Endothelial cell (in vitro differentiated cells): ENCODE measurements at regions not wholly inside any gene's neighbourhood (a gene's known extent, or its start where the extent isn't known, plus 50 kb on each side); places are given as distances from the start of the nearest gene placed in this dataset.

Experiments
- DNase-seq: peaks from one replicate; pipeline ENCODE4 v3.0.0; 2021; ENCODE audit warnings: low spot score
- H3K27ac Mint-ChIP-seq: one replicate; pipeline ENCODE4 v1.8.0; 2021; ENCODE audit warnings: mixed read lengths, inconsistent platforms; ENCODE audit not compliant: unreplicated experiment
- H3K27me3 Mint-ChIP-seq: one replicate; pipeline ENCODE4 v1.8.0; 2021; ENCODE audit warnings: mild to moderate bottlenecking, moderate library complexity, mixed read lengths, inconsistent platforms; ENCODE audit not compliant: unreplicated experiment
- H3K36me3 Mint-ChIP-seq: one replicate; pipeline ENCODE4 v1.8.0; 2021; ENCODE audit warnings: mild to moderate bottlenecking, low read depth, mixed read lengths, inconsistent platforms; ENCODE audit not compliant: unreplicated experiment
- H3K4me1 Mint-ChIP-seq: one replicate; pipeline ENCODE4 v1.8.0; 2021; ENCODE audit warnings: mild to moderate bottlenecking, mixed read lengths, inconsistent platforms; ENCODE audit not compliant: unreplicated experiment
- H3K4me3 Mint-ChIP-seq: one replicate; pipeline ENCODE4 v1.8.0; 2021; ENCODE audit warnings: mild to moderate bottlenecking, mixed read lengths, inconsistent platforms; ENCODE audit not compliant: unreplicated experiment
- H3K9me3 Mint-ChIP-seq: one replicate; pipeline ENCODE4 v1.8.0; 2021; ENCODE audit warnings: mixed read lengths, inconsistent platforms; ENCODE audit not compliant: unreplicated experiment
- TF ChIP-seq, protein P1 (sequence below): fragments of 200-600 bp; sonication (generic); IDR thresholded peaks from one replicate; pipeline ENCODE4 v1.5.0; 2021; ENCODE audit warnings: antibody characterized with exemption; ENCODE audit not compliant: unreplicated experiment

DNA sequence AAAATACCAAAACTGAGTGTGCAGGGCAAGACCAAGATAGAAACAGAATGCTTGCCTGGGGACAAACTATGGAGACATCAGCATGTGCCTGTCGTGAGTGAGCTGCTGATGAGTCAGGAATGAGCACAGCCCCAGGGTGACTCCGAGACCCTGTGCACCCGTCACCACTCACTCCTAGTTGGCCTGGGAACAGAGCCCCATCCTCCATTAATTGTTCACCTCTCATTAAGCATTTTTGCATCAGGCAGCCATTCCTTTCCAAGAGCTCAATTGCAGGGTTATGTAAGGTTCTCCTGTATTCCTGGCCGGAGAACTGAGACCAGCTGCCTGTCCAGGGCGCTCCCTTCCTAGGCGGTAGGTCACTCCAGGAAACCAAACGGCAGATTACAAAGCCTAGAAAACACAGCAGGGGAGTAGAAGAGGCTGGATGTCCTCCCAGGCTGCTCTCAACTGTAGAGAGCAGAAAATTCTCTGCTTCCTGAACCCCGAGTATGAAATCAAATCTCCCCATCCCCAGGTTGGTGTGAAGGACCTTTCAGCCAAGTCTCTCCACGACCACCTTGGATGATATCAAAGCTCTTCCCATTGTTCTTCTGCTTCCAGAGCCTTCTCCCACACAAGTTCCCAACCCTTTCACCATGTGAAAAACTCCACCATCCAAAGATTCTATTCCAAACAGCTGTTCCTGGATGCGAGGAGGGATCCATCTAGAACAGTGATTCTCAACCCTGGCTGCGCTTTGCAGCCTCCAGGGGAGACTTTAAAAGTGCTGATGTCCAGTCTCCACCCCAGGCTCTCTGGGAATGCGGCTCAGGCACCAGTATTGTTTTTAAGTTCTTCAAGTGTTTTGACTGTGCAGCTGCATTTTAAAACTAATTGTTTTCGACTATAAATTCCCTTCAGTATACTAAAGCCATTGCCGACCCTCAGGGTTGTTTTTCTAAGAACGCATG lies 532.6 kb upstream of the JARID2 start:
- H3K9me3 Mint-ChIP-seq = no peaks in the 10 kb centered on the region
- H3K27me3 Mint-ChIP-seq = no peaks in the 10 kb centered on the region
- no peak for DNase-seq
- TF ChIP-seq, protein P1, sequence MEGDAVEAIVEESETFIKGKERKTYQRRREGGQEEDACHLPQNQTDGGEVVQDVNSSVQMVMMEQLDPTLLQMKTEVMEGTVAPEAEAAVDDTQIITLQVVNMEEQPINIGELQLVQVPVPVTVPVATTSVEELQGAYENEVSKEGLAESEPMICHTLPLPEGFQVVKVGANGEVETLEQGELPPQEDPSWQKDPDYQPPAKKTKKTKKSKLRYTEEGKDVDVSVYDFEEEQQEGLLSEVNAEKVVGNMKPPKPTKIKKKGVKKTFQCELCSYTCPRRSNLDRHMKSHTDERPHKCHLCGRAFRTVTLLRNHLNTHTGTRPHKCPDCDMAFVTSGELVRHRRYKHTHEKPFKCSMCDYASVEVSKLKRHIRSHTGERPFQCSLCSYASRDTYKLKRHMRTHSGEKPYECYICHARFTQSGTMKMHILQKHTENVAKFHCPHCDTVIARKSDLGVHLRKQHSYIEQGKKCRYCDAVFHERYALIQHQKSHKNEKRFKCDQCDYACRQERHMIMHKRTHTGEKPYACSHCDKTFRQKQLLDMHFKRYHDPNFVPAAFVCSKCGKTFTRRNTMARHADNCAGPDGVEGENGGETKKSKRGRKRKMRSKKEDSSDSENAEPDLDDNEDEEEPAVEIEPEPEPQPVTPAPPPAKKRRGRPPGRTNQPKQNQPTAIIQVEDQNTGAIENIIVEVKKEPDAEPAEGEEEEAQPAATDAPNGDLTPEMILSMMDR = no peak
- no peak overlapping the region for H3K27ac Mint-ChIP-seq
- peaks cover 7% of the 10 kb centered on the region for H3K4me1 Mint-ChIP-seq
- peaks cover 4% of the 10 kb centered on the region for H3K36me3 Mint-ChIP-seq
- no peak overlapping the region for H3K4me3 Mint-ChIP-seq

DNA sequence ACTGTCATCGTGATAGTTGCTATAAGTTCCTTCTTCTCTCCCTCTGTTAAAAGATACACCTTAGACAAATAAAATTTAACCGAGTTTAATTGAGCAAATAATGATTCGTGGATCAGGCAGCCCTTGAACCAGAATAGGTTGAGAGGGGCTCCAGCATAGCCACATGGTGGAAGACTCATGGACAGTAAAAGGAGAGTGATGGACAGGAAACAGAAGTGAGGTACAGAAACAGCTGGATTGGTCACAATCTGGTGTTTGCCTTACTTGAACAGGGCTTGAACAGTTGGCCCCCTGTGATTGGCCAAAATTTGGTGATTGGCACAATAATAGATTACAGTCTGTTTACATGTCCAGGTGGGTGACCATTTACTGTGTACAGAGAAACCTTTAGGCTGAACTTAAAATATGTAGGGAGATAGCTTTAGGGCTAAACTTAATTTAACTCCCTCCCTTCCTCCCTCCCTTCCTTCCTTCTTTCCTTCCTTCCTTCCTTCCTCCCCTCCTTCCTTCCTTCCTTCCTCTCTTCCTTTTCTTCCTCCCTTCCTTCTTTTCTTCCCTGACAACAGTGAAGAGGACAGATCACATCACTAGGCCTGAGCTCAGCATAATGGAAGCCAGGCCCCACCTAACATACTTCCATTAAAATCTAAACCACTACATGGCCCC lies 531.8 kb upstream of the JARID2 start:
- no peak for DNase-seq
- peaks cover 7% of the 10 kb centered on the region for H3K4me1 Mint-ChIP-seq

DNA sequence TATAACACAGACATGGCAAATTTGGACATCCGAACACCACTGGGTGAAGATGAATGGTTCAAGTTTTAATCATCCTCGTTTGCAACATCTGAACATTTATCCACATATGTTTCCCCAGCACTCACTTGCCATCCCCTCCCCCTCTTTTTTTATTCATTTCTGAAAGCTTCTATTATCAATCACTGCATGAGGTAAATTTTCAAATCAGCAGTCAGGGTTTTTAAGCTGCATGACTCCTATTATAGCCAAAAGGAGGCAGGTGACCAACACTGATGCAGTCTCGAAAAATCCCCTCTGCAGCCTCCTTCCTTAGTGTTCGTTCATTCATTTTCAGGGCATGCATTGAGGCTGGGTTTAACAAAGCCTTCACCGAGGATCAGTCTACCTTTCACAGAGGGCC lies 530.8 kb upstream of the JARID2 start:
- Mint-ChIP-seq H3K36me3 (peaks cover 4% of the 10 kb centered on the region), H3K27me3 (no peaks in the 10 kb centered on the region), H3K27ac (no peak overlapping the region), H3K4me1 (peaks cover 12% of the 10 kb centered on the region), H3K9me3 (no peaks in the 10 kb centered on the region), H3K4me3 (no peak overlapping the region)
- TF ChIP-seq, protein P1 = no peak
- DNase-seq = no peak

More for the DNA sequence above, 531.8 kb upstream of the JARID2 start:
- Mint-ChIP-seq H3K36me3 (peaks cover 4% of the 10 kb centered on the region), H3K27me3 (no peaks in the 10 kb centered on the region), H3K27ac (no peak overlapping the region), H3K4me3 (no peak overlapping the region), H3K9me3 (no peaks in the 10 kb centered on the region)
- TF ChIP-seq, protein P1 = no peak

DNA sequence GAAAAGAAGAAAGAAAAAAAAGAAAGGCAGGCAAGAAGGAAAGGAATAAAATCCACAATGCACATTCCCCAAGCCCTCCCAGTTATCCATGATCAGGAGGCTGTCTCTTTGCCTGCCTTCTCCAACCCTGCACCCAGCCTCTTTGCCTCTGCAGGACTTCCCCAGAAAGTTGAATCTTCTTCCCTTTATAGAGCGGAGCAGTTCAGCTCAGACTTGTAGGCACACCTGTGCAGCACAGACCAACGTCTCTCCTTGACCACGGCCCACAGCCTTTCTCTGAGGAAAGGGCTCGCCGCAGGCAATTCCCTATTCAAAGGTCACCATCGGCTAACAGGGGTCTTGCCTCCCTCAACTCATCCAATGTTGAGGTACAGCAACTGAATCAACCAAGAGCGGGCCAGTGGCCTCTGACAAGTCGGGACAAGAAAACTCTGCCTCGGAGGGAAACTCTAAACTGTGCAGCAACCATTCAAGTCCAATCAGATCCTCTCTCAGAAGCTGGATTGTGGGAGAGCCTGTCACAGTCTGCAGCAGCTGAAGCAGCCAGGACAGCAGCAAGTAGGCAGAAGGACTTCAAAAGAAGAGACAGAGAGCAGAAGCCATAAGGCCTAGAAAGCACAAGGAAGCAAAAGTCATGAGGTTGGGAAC lies 529.2 kb upstream of the JARID2 start:
- Mint-ChIP-seq H3K4me1 (peaks cover 23% of the 10 kb centered on the region), H3K36me3 (peaks cover 4% of the 10 kb centered on the region), H3K27ac (no peak overlapping the region), H3K4me3 (no peak overlapping the region), H3K27me3 (no peaks in the 10 kb centered on the region), H3K9me3 (no peaks in the 10 kb centered on the region)
- no peak for DNase-seq
- TF ChIP-seq, protein P1 = no peak
